MM.1S (cell line): ENCODE measurements at regions not wholly inside any gene's neighbourhood (a gene's known extent, or its start where the extent isn't known, plus 50 kb on each side); places are given as distances from the start of the nearest gene placed in this dataset.

ENCODE experiments used
- CTCF ChIP-seq: fragments of 300-600 bp; sonication (generic); IDR thresholded peaks from 2 replicates; pipeline ENCODE4 v1.5.1; 2016; ENCODE audit warnings: antibody characterized with exemption, low read length, mixed read lengths
- EZH2phosphoT487 ChIP-seq: fragments of 300-600 bp; sonication (generic); IDR thresholded peaks from 2 replicates; pipeline ENCODE4 v1.6.1; 2018; ENCODE audit warnings: antibody characterized with exemption, low read length

- TF ChIP-seq CTCF (no peak), EZH2phosphoT487 (no peak)
Measured at GRCh38 chr4:27368781-27369180, 508.1 kb downstream of the STIM2 start.
